AG09319 (cell line): ENCODE measurements at regions not wholly inside any gene's neighbourhood (a gene's known extent, or its start where the extent isn't known, plus 50 kb on each side); places are given as distances from the start of the nearest gene placed in this dataset.

Experiments
- DNase-seq: peaks from one replicate; pipeline ENCODE4 v3.0.0-alpha.2; 2010; ENCODE audit warnings: low read depth; ENCODE audit errors: extremely low read depth
- TF ChIP-seq, protein P1 (sequence below): IDR thresholded peaks from 2 replicates; pipeline ENCODE4 v1.5.1; 2011; ENCODE audit warnings: low read depth, mild to moderate bottlenecking, inconsistent platforms, low read length, moderate library complexity

- no peak for DNase-seq
- TF ChIP-seq, protein P1, sequence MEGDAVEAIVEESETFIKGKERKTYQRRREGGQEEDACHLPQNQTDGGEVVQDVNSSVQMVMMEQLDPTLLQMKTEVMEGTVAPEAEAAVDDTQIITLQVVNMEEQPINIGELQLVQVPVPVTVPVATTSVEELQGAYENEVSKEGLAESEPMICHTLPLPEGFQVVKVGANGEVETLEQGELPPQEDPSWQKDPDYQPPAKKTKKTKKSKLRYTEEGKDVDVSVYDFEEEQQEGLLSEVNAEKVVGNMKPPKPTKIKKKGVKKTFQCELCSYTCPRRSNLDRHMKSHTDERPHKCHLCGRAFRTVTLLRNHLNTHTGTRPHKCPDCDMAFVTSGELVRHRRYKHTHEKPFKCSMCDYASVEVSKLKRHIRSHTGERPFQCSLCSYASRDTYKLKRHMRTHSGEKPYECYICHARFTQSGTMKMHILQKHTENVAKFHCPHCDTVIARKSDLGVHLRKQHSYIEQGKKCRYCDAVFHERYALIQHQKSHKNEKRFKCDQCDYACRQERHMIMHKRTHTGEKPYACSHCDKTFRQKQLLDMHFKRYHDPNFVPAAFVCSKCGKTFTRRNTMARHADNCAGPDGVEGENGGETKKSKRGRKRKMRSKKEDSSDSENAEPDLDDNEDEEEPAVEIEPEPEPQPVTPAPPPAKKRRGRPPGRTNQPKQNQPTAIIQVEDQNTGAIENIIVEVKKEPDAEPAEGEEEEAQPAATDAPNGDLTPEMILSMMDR = no peak
Measured at GRCh38 chr16:85311741-85312140, 199.5 kb upstream of the CIBAR2 start.

DNA sequence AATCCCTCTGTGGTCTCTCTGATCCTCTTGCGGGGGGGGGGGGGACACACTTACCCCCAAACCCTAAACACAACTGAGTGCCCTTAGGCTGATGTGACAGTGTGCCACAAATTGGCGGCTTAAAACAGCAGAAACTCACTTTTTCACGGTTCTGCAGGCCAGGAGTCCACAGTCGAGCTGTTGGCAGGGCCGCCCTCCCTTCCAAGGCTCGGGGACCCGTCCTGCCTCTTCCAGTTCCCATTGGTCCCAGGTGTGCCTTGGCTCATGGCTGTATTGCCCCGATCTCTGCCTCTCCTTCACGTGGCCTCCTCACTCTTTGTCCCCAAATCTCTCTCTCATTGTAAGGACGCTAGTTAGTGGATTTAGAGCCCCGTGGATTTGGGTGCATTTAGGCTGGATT, 199.9 kb upstream of the CIBAR2 start:
- TF ChIP-seq, protein P1 = no peak
- DNase-seq = no peak

DNA sequence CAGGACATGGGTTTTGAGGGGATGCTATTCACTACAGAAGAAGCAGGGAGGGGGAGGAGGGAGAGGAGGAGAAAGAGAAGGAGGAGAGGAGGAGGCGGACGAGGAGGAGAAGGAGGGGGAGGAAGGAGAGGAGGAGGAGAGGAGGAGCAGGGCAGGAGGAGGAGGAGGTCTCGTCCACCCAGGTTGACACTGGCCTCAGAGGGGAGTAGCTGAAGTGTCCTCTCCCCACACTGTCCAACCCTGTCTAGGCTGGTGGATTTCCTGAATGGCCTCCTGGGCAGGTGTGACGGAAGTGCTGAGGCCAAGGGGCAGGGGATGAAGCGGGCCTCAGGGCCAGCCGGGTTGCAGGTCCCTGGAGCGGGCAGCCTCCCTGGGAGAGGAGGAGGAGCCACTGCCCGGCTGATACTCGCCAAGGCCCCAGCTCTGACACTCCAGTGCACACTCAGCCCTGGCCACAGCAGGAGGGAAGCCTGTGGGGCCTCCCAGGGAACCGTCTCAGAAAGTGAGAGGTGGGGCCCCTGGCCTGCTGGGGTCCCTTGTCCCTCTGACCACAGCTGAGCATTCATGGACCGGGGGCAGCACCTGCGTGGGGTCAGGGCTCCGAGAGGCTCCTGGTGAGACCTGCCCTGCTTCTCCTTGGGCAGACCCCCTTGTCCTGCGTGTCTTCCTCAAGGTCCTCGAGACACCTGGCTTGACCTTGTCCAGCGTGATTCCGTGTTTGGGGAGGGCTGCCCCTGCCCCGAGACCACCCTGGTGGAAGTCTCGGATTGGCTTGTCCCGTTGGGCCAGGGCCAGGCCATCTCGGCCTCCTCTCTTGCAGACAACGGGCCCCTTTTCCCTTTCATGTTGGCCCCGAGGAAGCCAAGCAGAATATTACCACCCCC, 200.6 kb upstream of the CIBAR2 start:
- no peak for DNase-seq
- TF ChIP-seq, protein P1 = no peak

DNA sequence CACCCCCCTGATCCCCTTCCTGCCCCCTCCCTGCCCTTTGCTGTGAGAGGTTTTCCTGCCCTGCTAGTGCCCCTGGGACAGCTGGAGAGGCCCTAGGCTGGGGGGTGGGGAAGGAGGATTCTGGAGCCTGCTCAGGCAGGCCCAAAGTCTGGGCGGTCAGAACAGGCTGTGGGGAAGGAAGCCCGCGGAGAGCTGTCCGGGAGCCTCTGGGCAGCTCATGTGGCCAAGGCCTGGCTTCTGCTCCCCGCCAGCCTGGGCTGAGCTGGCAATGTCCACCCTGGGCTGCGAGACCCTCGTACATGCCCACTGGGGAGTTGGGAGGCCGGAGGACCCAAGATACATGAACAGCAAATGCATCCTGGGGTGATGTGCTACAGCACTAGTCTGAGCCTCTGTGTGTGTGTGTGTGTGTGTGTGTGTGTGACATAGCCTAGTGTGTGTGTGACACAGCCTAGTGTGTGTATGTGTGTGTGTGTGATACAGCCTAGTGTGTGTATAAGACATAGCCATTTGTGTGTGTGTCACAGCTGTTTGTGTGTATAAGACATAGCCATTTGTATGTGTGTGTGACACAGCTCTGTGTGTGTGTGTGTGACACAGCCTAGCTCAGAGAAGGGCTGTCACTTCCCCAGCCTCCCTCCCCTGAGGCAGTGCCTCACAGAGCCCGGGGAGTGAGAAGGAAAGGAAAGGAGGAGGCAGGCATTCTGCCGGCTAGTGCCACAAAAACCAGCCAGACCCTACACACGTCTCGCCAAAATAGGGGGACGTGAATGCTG, 201.4 kb upstream of the CIBAR2 start:
- TF ChIP-seq, protein P1 = no peak
- no peak for DNase-seq

DNA sequence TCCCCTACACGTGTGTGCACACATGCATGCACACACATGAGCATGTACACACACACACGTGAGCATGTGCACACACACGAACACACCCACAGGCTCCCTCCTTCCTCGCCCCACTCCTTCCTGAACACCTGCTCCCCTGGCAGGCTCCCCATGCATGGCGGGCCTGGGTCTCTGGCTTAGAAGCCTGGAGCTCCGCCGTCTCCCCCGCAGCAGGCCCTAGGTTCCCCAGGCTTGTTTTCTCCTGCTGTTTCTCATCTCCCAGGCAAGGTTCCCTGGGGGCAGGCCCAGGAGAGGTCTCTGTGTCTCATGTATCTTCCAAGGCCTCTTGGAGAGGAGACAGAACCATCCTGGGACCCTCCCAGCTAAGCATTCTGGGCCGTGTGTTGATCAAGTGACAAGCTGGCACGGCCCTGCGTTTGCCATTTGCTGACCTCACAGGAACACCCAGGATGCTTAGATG, 202.3 kb upstream of the CIBAR2 start:
- TF ChIP-seq, protein P1 = no peak
- DNase-seq = no peak

GRCh38 chr16:85315866-85316265, 203.6 kb upstream of the CIBAR2 start:
- TF ChIP-seq, protein P1 = no peak
- no peak for DNase-seq
